HAP-1 (cell line): ENCODE measurements at regions not wholly inside any gene's neighbourhood (a gene's known extent, or its start where the extent isn't known, plus 50 kb on each side); places are given as distances from the start of the nearest gene placed in this dataset.
"Not testable (repeated sequence)": the region's sequence is repeated elsewhere in the genome, so short reads cannot be mapped to it uniquely, and the experiment has no call there.

Experiments
- DNase-seq, 2 experiments: peaks; one replicate each; pipeline ENCODE4 v3.0.0-alpha.2; 2016 to 2020; ENCODE audit warnings: low spot score in 2 of 2
- H3K27me3 ChIP-seq: fragments of 250-450 bp; sonication (Bioruptor Pico); 2 replicates; pipeline ENCODE4 v1.5.1; 2020; ENCODE audit warnings: low read depth, mild to moderate bottlenecking, moderate library complexity
- H3K36me3 ChIP-seq: fragments of 250-450 bp; sonication (Bioruptor Pico); replicated peaks from 2 replicates; pipeline ENCODE4 v1.5.1; 2020; ENCODE audit warnings: mild to moderate bottlenecking
- H3K4me1 ChIP-seq: fragments of 250-450 bp; sonication (Bioruptor Pico); 2 replicates; pipeline ENCODE4 v1.5.1; 2020; ENCODE audit warnings: mild to moderate bottlenecking
- H3K4me3 ChIP-seq: fragments of 250-450 bp; sonication (Bioruptor Pico); 2 replicates; pipeline ENCODE4 v1.5.1; 2020; ENCODE audit warnings: mild to moderate bottlenecking, moderate library complexity
- H3K9me3 ChIP-seq: fragments of 250-450 bp; sonication (Bioruptor Pico); 2 replicates; pipeline ENCODE4 v1.5.1; 2020; ENCODE audit warnings: mild to moderate bottlenecking, moderate library complexity
- in situ Hi-C: fragments of 300-500 bp; cut with MboI; formaldehyde crosslinking; loops from 3 replicates; pipeline ENCODE4 v1.14.3; 2020; ENCODE audit warnings: low sequenced_read_pairs, inconsistent platforms, mixed read lengths

DNA sequence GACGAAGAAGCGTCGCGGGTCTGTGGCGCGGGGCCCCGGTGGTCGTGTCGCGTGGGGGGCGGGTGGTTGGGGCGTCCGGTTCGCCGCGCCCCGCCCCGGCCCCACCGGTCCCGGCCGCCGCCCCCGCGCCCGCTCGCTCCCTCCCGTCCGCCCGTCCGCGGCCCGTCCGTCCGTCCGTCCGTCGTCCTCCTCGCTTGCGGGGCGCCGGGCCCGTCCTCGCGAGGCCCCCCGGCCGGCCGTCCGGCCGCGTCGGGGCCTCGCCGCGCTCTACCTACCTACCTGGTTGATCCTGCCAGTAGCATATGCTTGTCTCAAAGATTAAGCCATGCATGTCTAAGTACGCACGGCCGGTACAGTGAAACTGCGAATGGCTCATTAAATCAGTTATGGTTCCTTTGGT, 1533.5 kb upstream of the TPTE start:
- DNase-seq, H3K4me3 ChIP-seq, in situ Hi-C loops, H3K36me3 ChIP-seq, H3K4me1 ChIP-seq, H3K27me3 ChIP-seq: not testable (repeated sequence)
- H3K9me3 ChIP-seq, result peaks cover 13% of the 10 kb centered on the region

DNA sequence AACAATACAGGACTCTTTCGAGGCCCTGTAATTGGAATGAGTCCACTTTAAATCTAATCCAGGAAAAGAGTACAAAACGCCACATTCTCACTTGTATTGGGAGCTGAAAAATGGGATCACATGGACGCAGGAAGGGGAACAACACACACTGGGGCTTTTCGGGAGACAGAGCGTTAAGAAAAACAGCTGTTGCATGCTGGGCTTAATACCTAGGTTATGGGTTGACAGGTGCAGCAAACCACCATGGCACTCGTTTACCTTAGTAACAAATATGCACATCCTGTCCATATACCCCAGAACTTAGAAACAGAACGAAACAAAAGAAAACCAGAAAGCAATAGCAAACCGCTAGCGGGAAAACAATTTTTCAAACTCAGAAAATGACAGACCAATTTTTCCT, 1532.7 kb upstream of the TPTE start:
- Histone ChIP-seq H3K9me3 (peaks cover 15% of the 10 kb centered on the region), H3K36me3 (no peaks in the 10 kb centered on the region), H3K4me3 (no peak overlapping the region), H3K4me1 (no peaks in the 10 kb centered on the region), H3K27me3 (no peaks in the 10 kb centered on the region)
- no peak for DNase-seq
- in situ Hi-C loops, result no loop called here

DNA sequence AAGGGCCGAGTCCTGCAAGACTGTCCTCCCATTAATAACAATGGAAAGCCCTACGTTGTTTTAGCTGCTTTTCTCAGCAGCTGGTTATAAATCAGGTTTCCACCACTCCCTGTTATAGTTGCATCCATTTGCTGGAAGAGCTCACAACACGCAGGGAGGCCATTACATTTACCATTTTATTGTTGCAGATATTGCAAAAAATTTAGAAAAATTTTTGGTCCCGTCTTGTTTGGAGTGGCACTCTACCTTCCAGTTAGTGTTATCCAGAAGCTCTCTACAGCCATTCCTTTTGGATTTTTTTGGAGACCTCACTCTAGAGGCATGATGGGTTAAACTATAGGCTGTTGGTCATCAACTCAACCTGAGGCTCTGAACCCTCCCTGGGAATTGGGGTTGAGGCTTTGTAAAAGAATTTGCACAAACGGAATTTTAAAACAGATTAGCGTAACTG, 1532.1 kb upstream of the TPTE start:
- Histone ChIP-seq H3K4me3 (no peak overlapping the region), H3K27me3 (no peaks in the 10 kb centered on the region), H3K4me1 (no peaks in the 10 kb centered on the region), H3K36me3 (no peaks in the 10 kb centered on the region), H3K9me3 (peaks cover 21% of the 10 kb centered on the region)
- DNase-seq, result no peak
- in situ Hi-C loops, result no loop called here

DNA sequence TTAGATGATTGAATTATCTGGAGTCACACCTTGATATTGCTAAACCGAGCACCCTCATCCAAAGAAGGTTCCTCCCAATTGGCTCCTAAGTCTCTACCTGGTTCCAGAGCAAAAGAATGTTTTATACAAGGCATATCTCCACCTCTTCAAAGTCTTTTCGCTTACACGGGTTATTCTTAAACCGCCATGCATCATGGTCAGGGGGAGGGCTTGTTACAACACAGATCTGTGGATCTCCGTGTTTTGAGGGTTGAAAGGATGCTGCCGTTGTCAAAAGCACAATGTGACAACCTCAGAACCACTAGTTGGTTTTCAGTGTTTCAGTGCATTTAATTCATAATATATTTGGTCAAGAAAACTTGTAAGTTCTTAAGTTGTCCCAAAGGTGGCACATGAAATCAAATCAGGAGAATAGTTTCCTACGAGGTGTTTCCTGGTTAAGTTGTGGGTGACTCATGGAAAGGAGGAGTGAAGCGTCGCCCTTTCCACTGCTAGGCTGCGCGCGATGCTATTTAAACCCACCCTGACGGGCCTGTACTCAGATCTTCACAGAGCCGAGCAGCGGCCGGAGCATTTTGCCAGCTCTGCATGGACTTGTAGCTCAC, 1531.6 kb upstream of the TPTE start:
- H3K9me3 ChIP-seq, result peaks cover 24% of the 10 kb centered on the region
- no peak overlapping the region for H3K4me3 ChIP-seq
- no peaks in the 10 kb centered on the region for H3K36me3 ChIP-seq
- in situ Hi-C loops, result no loop called here
- no peak for DNase-seq
- H3K4me1 ChIP-seq, result no peaks in the 10 kb centered on the region
- H3K27me3 ChIP-seq, result no peaks in the 10 kb centered on the region

DNA sequence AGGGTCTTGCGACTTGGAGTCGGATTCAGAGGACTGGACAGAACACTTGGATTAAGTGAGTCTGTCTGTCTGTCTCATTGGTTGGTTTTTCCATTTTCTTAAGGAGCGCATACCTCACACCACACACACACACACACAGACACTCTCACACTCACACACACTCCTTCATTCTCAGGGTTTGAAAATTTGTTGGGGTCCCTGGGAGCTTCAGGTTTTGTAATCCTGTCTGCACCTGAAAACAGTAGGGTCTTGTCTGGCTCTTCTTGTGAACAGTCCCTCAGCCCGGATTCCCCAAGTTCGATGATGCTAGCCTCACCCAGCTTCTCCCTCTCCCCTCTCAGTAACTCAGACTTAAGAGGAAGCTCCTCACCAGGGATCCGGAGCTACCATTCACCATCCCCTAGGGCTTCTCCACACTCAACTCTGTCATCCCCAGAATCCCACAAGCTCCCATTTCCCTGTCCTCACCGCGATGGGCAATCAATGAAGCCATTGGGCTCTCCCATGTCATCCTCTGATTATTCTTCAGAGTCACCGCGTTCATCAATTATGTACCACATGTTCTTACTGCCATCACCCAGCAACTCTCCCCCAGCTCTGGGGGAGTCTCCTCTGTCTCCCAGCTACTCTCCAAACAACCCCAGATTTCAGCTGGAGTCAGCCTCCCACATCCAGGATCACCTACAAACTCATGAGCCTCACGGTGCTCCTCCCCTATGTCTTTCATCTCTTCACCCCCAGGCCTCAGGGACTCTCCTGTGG, 1530.9 kb upstream of the TPTE start:
- no peak for DNase-seq
- Histone ChIP-seq H3K9me3 (peaks cover 28% of the 10 kb centered on the region), H3K27me3 (no peaks in the 10 kb centered on the region), H3K4me3 (no peak overlapping the region), H3K36me3 (no peaks in the 10 kb centered on the region), H3K4me1 (no peaks in the 10 kb centered on the region; the same call in 1 of the 2 replicates)
- in situ Hi-C loops, result no loop called here

DNA sequence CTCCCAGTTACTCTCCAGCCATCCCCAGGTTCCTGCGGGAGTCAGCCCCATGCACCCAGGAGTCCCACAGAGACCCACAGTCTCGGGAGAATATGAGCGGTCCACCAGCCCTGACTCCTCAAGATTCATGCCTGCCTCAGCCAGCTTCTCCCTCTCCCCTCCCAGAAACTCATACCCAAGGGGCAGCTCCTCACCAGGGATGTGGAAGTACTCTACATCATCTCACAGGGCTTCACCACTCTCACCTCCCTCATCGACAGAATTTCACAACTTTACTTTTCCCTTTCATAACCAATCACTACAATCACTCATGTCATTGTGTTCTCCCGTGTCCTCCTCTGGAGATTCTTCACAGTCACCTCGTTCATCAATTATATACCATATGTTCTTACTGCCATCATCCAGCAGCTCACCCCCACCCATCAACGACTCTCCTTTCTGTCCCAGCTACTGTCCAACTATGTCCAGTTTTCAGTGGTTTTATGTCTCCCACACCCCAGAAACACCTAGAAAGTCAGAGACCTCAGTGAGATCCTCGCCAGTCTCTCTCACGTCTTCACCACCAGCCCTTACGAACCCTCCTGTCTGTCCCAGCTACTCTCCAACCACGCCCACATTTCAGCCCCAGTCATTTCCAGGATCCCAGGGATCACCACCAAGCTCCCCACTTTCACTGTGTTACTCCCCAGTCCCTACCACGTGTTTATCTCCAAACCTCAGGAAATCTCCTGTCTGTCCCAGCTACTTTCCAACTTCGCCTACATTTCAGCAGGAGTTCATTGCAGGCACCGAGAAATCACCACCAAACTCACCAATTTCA, 1530.1 kb upstream of the TPTE start:
- in situ Hi-C loops, result no loop called here

DNA sequence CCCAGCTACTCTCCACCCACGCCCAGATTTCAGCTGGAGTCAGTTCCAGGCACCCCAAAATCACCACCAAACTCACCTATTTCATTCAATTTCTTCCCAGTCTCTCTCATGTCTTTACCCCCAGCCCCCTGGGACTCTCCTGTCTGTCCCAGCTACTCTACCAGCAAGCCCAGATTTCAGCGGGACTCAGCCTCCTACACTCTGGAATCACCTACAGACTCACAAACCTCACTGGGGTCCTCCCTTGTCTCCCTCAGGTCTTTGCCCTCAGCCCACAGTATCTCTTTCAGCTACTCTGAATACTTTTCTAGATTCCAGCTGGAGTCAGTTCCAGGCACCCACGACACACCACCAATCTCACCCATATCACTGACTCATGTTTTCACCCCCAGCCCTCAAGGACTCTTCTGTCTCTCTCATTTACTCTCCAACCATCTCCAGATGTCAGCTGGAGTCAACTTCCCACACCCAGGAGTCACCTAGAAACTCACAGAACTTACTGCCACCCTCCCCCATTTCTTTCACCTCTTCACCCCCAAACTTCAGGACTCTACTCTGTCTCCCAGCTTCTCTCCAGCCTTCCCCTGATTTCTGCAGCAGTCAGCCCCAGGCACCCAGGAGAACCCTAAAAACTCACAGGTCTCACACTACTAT, 1529.3 kb upstream of the TPTE start:
- peaks cover 30% of the 10 kb centered on the region for H3K9me3 ChIP-seq
- H3K36me3 ChIP-seq, result no peaks in the 10 kb centered on the region
- H3K4me3 ChIP-seq, result no peak overlapping the region
- in situ Hi-C loops, result no loop called here
- H3K27me3 ChIP-seq, result no peaks in the 10 kb centered on the region
- no peak for DNase-seq
- H3K4me1 ChIP-seq, result no peaks in the 10 kb centered on the region; the same call in 1 of the 2 replicates

More for the DNA sequence above, 1530.1 kb upstream of the TPTE start:
- no peak for DNase-seq
- peaks cover 30% of the 10 kb centered on the region for H3K9me3 ChIP-seq
- H3K4me1 ChIP-seq, result no peaks in the 10 kb centered on the region; the same call in 1 of the 2 replicates
- no peaks in the 10 kb centered on the region for H3K27me3 ChIP-seq
- H3K4me3 ChIP-seq, result no peak overlapping the region
- no peaks in the 10 kb centered on the region for H3K36me3 ChIP-seq

DNA sequence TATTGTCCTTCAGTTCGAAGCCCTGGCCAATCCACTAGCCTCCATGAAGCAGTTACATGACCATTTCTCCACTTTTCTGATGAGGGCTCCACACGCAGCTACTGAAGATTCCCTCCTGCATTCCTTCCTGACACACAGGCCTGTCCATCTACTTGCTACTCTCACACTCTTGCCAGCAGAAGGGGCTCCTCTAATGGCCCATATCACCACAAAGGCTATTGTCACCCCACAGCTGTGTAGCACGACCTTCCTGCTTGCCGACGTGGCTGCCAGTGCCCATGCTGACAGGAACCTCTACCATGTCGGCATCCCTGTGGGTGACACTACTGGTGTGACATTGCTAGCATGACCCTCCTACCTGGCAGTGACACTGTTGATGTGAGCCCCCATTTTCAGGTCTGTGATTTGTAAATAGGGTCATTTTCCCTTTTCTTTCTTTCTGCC, 1528.6 kb upstream of the TPTE start:
- in situ Hi-C loops, result no loop called here
- Histone ChIP-seq H3K27me3 (no peaks in the 10 kb centered on the region), H3K4me3 (no peak overlapping the region), H3K36me3 (no peaks in the 10 kb centered on the region), H3K9me3 (peaks cover 30% of the 10 kb centered on the region), H3K4me1 (no peaks in the 10 kb centered on the region; the same call in 1 of the 2 replicates)
- no peak for DNase-seq

DNA sequence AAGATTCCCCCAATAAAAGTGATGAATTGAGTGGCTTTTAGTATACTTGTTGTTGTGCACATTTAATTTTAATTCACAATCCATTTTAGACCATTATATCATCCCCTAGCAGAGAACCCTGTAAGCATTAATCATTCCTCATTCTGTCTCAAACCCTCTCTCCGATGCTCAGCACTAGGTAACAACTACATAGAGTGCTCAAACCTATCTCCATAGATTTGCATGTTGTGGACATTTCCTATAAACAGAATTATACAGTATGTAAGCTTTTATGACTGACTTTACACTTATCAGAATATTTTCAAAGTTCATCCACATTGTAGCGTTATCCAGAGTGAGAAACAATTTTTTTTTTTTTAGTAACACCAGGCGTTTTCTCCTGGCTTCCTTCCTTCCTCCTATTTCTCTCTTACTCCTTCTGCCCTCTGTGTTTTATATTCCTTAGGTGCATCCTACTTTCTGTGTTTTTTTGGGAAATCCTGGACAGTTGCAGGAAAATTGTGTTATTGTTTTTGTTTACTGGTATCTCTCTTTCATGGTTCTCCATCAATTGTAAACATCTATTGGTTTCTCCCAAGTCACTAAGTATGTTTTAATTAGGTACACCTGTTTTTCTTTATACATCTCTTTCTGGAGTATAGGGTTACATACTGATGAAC, 1528.0 kb upstream of the TPTE start:
- H3K9me3 ChIP-seq, result peaks cover 30% of the 10 kb centered on the region
- no peaks in the 10 kb centered on the region for H3K27me3 ChIP-seq
- DNase-seq, result no peak
- in situ Hi-C loops, result no loop called here
- H3K36me3 ChIP-seq, result no peaks in the 10 kb centered on the region
- H3K4me1 ChIP-seq, result no peaks in the 10 kb centered on the region; the same call in 1 of the 2 replicates
- no peak overlapping the region for H3K4me3 ChIP-seq

DNA sequence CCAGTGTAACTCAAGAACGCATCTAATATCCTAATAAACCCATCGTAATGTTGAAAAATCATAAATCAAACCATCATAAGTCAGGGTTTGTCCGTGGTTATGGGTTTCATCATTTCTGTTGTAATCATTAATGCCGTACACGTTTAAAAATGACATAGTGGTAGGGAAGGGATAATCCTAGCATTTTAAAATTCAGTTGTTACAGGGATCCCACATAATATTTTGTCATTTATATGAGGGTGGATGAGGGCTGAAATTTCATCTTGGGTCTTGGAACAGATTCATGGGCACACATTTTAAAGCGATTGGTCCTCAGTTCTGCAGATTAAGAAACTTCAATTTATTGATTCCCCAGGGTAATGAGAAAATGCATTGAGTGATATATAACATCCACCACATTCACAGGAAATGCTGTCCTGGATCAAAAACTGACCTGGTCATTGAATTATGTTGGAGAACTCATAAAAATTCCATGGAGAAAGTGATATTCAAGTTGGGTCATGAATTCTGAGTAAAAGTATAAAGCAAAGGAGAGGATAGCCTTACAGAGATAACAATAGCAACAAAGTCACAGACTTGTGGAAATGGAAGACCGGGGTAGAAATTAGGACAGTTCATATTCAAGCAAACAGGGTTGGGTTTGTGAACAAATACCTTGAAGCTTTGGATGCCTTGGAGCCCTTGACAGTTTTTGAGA, 1527.3 kb upstream of the TPTE start:
- DNase-seq, result no peak
- Histone ChIP-seq H3K36me3 (no peaks in the 10 kb centered on the region), H3K4me3 (no peak overlapping the region), H3K27me3 (no peaks in the 10 kb centered on the region), H3K4me1 (no peaks in the 10 kb centered on the region; the same call in 1 of the 2 replicates), H3K9me3 (peaks cover 30% of the 10 kb centered on the region)
- in situ Hi-C loops, result no loop called here

DNA sequence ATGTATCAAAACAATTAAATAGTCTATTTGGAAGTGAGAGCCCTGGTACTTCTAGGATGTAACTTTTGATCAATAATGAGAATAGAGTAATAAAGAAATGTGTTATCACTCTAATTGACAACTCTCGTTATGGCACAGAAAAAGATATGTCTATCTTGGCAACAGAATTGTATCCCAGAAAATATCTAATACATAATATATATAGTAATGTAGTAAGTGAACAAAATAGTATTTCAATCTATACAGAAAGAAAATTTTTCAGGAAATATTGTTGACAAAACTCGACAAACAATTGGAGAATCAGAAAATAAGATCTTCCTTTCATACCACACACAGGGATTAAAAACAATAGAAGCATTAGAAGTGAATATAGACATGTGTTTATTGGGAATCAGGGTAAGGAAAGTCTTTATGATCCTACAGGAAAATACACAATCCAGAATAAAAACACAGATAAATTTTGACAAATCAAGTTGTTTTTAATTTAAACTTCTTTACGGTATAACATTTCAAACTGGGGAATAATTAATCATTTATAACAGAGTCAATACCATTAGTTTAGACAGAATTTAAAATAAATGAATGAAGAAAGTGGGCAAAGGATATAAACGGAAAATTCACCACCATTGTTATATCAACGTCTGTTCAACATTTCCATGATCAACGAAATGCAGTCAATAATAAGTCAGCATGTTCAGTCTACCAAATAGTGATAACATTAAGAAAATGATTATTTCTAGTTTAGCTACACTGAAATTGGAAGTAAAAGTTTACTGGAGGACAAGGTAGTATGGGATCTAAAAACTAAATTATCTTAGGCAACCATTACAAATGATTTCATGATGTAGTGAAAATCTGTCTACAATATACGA, 1526.5 kb upstream of the TPTE start:
- Histone ChIP-seq H3K4me1 (no peaks in the 10 kb centered on the region; the same call in 1 of the 2 replicates), H3K27me3 (no peaks in the 10 kb centered on the region), H3K9me3 (peaks cover 26% of the 10 kb centered on the region), H3K4me3 (no peak overlapping the region), H3K36me3 (no peaks in the 10 kb centered on the region)
- no peak for DNase-seq
- in situ Hi-C loops, result no loop called here

DNA sequence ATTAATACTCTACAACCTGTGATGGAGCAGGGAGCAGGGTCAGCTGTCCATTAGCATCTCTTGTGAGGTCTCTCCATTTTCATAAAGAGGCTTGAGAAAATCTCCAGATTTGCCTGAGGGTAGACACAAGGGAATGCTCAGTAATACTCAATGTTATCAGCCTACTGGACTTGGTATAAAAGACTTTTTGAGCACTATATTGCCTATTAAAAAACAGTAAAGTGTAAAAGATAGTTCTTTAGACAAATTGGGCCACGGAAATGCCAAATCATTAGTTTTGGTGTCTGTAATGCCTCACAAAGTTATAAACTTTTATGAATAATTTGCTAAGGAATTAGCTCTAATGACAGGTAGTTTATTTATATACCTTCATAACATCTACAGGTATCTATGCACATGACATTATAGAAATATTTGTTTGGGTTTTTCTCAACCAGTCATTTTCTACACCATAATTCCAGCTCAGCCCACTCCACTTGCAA, 1524.9 kb upstream of the TPTE start:
- H3K36me3 ChIP-seq, H3K4me3 ChIP-seq, H3K4me1 ChIP-seq, DNase-seq, H3K27me3 ChIP-seq, in situ Hi-C loops: not testable (repeated sequence)
- H3K9me3 ChIP-seq, result peaks cover 26% of the 10 kb centered on the region
